ENCODE measurements at regions not wholly inside any gene's neighbourhood (a gene's known extent, or its start where the extent isn't known, plus 50 kb on each side); places are given as distances from the start of the nearest gene placed in this dataset.

GRCh38 chr13:89897681-89898080 lies 1449.8 kb upstream of the MIR17HG start:
- H3K4me1 ChIP-seq (ENCODE audit: control insufficient read depth, insufficient read depth, low read length), result no peaks in the 10 kb centered on the region
- H3K36me3 ChIP-seq (ENCODE audit: control insufficient read depth in 2 of 2, insufficient read depth in 1 of 2, low read length in 2 of 2), result no peaks in the 10 kb centered on the region
- TF ChIP-seq ZFP69B (tag by site-specific recombination; IDR thresholded peaks at IDR 0.05), result no peak
- TF ChIP-seq ZNF114 (tag by site-specific recombination; IDR thresholded peaks at IDR 0.05), result no peak
- TF ChIP-seq MZF1 (tag by site-specific recombination; IDR thresholded peaks at IDR 0.05; ENCODE audit: borderline replicate concordance), result no peak
- TF ChIP-seq ZNF544 (tag by site-specific recombination; IDR thresholded peaks at IDR 0.05), result no peak
- no peak for TF ChIP-seq PRDM1 (tag by site-specific recombination; IDR thresholded peaks at IDR 0.05)
- TF ChIP-seq ZNF623 (tag by site-specific recombination; IDR thresholded peaks at IDR 0.05), result no peak
- TF ChIP-seq ZNF701 (tag by site-specific recombination; IDR thresholded peaks at IDR 0.05), result no peak
- TF ChIP-seq ZFP3 (tag by site-specific recombination; IDR thresholded peaks at IDR 0.05; ENCODE audit: low read depth), result no peak
- TF ChIP-seq ZNF777 (tag by site-specific recombination; IDR thresholded peaks at IDR 0.05; ENCODE audit: borderline replicate concordance), result no peak
- no peak for TF ChIP-seq TCF7L2 (IDR thresholded peaks at IDR 0.05; ENCODE audit: borderline replicate concordance, low read depth, low read length)
- no peak overlapping the region for H3K27ac ChIP-seq (ENCODE audit: extremely low read depth, low read depth, low read length)
- ChIA-PET POLR2A (no interaction called here), CTCF (no interaction called here)
- no peaks in the 10 kb centered on the region for H3K9me3 ChIP-seq (ENCODE audit: control insufficient read depth, insufficient read depth, low read depth, low read length)
- no peak overlapping the region for H3K4me3 ChIP-seq (ENCODE audit: low read depth, low read length)

- H3K4me1 ChIP-seq (ENCODE audit: control insufficient read depth, insufficient read depth, low read length), result no peaks in the 10 kb centered on the region
- H3K27ac ChIP-seq (ENCODE audit: extremely low read depth, low read depth, low read length), result no peak overlapping the region
- ChIA-PET CTCF (no interaction called here), POLR2A (no interaction called here)
- TF ChIP-seq TSHZ1 (tag by site-specific recombination; IDR thresholded peaks at IDR 0.05; ENCODE audit: borderline replicate concordance) (no peak), ZNF544 (tag by site-specific recombination; IDR thresholded peaks at IDR 0.05) (no peak), ZNF843 (tag by site-specific recombination; IDR thresholded peaks at IDR 0.05) (no peak), ZNF596 (tag by site-specific recombination; IDR thresholded peaks at IDR 0.05) (no peak), ZBTB44 (tag by site-specific recombination; IDR thresholded peaks at IDR 0.05) (no peak), SALL2 (tag by site-specific recombination; IDR thresholded peaks at IDR 0.05; ENCODE audit: borderline replicate concordance) (no peak), OVOL3 (tag by site-specific recombination; IDR thresholded peaks at IDR 0.05) (no peak), ZNF585B (tag by site-specific recombination; IDR thresholded peaks at IDR 0.05) (no peak), ZFP69B (tag by site-specific recombination; IDR thresholded peaks at IDR 0.05) (no peak), KLF9 (tag by site-specific recombination; IDR thresholded peaks at IDR 0.05; ENCODE audit: low read depth) (no peak), RBAK (tag by site-specific recombination; IDR thresholded peaks at IDR 0.05) (no peak), REST (tag by site-specific recombination; IDR thresholded peaks at IDR 0.05) (no peak), ZNF785 (tag by site-specific recombination; IDR thresholded peaks at IDR 0.05) (no peak), ZNF830 (tag by site-specific recombination; IDR thresholded peaks at IDR 0.05; ENCODE audit: low read depth) (no peak), ZNF558 (tag by site-specific recombination; IDR thresholded peaks at IDR 0.05) (no peak), ZNF266 (tag by site-specific recombination; IDR thresholded peaks at IDR 0.05; ENCODE audit: low read depth) (no peak), ZNF146 (tag by site-specific recombination; IDR thresholded peaks at IDR 0.05) (no peak), IKZF3 (tag by site-specific recombination; IDR thresholded peaks at IDR 0.05) (no peak)
- H3K36me3 ChIP-seq (ENCODE audit: control insufficient read depth in 2 of 2, insufficient read depth in 1 of 2, low read length in 2 of 2), result no peaks in the 10 kb centered on the region
- H3K9me3 ChIP-seq (ENCODE audit: control insufficient read depth, insufficient read depth, low read depth, low read length), result no peaks in the 10 kb centered on the region
- no peak overlapping the region for H3K4me3 ChIP-seq (ENCODE audit: low read depth, low read length)
Measured at GRCh38 chr13:89899302-89900103, 1448.0 kb upstream of the MIR17HG start.

Data from HEK293 (cell line).